AG04450 (cell line): ENCODE measurements at regions not wholly inside any gene's neighbourhood (a gene's known extent, or its start where the extent isn't known, plus 50 kb on each side); places are given as distances from the start of the nearest gene placed in this dataset.

Experiments
- CTCF ChIA-PET: fragments of 300-600, 350-600 bp; formaldehyde crosslinking; extraction: SDS; loops from one replicate; lab custom pipeline; 2022; ENCODE audit warnings: antibody characterized with exemption, inconsistent platforms; lab: Charles Lee
- POLR2A ChIA-PET: fragments of 350-600 bp; formaldehyde crosslinking; extraction: SDS; loops from one replicate; lab custom pipeline; 2021; ENCODE audit warnings: antibody characterized with exemption, inconsistent platforms; lab: Yijun Ruan, JAX
- DNase-seq: peaks from one replicate; pipeline ENCODE4 v3.0.0-alpha.2; 2011; ENCODE audit warnings: low read depth, low spot score
- H3K27ac ChIP-seq: one replicate; pipeline ENCODE4 v1.5.1; 2012; ENCODE audit warnings: low read depth, low read length, control low read depth
- H3K27me3 ChIP-seq: one replicate; pipeline ENCODE4 v1.6.0; 2012; ENCODE audit warnings: low read length; ENCODE audit not compliant: control insufficient read depth, insufficient read depth
- H3K4me3 ChIP-seq: 2 replicates; pipeline ENCODE4 v1.5.1; 2011; ENCODE audit warnings: mild to moderate bottlenecking, low read depth, low read length, control low read depth
- H3K9me3 ChIP-seq: 2 replicates; pipeline ENCODE4 v1.5.1; 2012; ENCODE audit warnings: low read length; ENCODE audit not compliant: control insufficient read depth, insufficient read depth
- CTCF ChIP-seq: IDR thresholded peaks from 2 replicates; pipeline ENCODE4 v1.5.1; 2011; ENCODE audit warnings: low read depth, low read length, control low read depth, inconsistent platforms

- TF ChIP-seq CTCF = no peak
- DNase-seq = no peak
- ChIA-PET CTCF (no interaction called here), POLR2A (no interaction called here)
- H3K9me3 ChIP-seq = no peaks in the 10 kb centered on the region
- H3K4me3 ChIP-seq = no peak overlapping the region
- no peaks in the 10 kb centered on the region for H3K27me3 ChIP-seq
- no peak overlapping the region for H3K27ac ChIP-seq
Observed at GRCh38 chr3:70823622-70824021, 511.2 kb upstream of the MDFIC2 start.

GRCh38 chr3:70822669-70823068, 510.2 kb upstream of the MDFIC2 start:
- Histone ChIP-seq H3K9me3 (no peaks in the 10 kb centered on the region), H3K27ac (no peak overlapping the region), H3K4me3 (no peak overlapping the region), H3K27me3 (no peaks in the 10 kb centered on the region)
- CTCF ChIA-PET = interaction anchor here (0.6 kb wide), 1 partner anchor 69 kb away, joined by 3 read pairs; no protein-coding TSS in a partner anchor
- POLR2A ChIA-PET = no interaction called here
- no peak for TF ChIP-seq CTCF
- no peak for DNase-seq

DNA sequence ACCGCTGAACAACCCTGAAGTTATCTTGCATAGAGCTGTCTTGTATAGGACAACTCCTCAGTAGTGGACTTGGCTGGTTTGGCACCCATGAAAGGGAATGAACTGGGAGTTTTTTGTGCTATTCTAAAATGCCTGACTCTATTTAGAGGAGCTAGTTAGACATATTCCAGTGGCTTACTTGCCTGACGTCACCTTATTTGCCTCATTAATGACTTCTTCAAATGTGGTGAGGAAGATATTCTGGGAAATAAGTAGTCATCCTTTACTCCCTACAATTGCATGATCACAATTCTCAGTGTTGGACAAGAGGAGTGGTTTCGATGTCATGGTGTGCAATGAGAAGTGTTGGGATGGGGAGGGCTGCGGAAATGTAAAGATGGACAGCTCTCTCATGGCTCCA, 509.2 kb upstream of the MDFIC2 start:
- CTCF ChIA-PET = no interaction called here
- POLR2A ChIA-PET = no interaction called here
- H3K27ac ChIP-seq = no peak overlapping the region
- no peaks in the 10 kb centered on the region for H3K27me3 ChIP-seq
- no peak for TF ChIP-seq CTCF
- H3K4me3 ChIP-seq = no peak overlapping the region
- H3K9me3 ChIP-seq = no peaks in the 10 kb centered on the region
- DNase-seq = no peak

DNA sequence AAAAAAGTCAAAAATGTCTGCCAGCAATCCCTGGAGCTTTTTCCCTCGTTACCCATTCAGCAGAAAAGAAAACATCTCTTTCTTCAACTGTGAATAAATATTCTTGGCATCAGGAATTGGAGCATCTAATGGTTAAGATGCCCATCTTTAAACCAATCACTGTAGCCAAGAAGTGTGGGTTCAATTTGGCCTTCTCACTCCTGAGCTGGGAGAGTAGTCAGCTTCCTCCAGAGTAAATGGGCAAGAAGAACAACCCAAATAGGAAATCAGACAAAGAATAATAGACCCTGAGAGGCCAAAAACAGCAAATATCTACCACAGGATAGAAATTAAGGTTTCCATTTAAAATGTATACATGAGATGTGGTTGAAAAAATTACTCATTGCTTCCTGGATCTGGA, 508.0 kb upstream of the MDFIC2 start:
- POLR2A ChIA-PET = no interaction called here
- H3K9me3 ChIP-seq = no peaks in the 10 kb centered on the region
- no peaks in the 10 kb centered on the region for H3K27me3 ChIP-seq
- no peak for DNase-seq
- no peak for TF ChIP-seq CTCF
- H3K4me3 ChIP-seq = no peak overlapping the region
- no peak overlapping the region for H3K27ac ChIP-seq
- CTCF ChIA-PET = interaction anchor here (1.1 kb wide), 1 partner anchor 67 kb away, joined by 6 read pairs; no protein-coding TSS in a partner anchor

GRCh38 chr3:70818145-70818544, 505.7 kb upstream of the MDFIC2 start:
- POLR2A ChIA-PET = no interaction called here
- H3K9me3 ChIP-seq = no peaks in the 10 kb centered on the region
- H3K4me3 ChIP-seq = no peak overlapping the region
- DNase-seq = no peak
- CTCF ChIA-PET = no interaction called here
- H3K27ac ChIP-seq = no peak overlapping the region
- no peak for TF ChIP-seq CTCF
- H3K27me3 ChIP-seq = no peaks in the 10 kb centered on the region
